ENCODE measurements at regions not wholly inside any gene's neighbourhood (a gene's known extent, or its start where the extent isn't known, plus 50 kb on each side); places are given as distances from the start of the nearest gene placed in this dataset.

GRCh38 chr17:77437747-77438146 is 297.0 kb downstream of the SEC14L1 start:
- peak; percentile 54 for FAIRE-seq
- no peak for DNase-seq (ENCODE audit: insufficient read length, low spot score)

GRCh38 chr17:77438241-77439188 is 297.7 kb downstream of the SEC14L1 start:
- FAIRE-seq: peak; percentile 80
- DNase-seq (ENCODE audit: insufficient read length, low spot score): no peak

GRCh38 chr17:77439189-77440018 is 298.6 kb downstream of the SEC14L1 start:
- FAIRE-seq: peak; percentile 11
- DNase-seq (ENCODE audit: insufficient read length, low spot score): no peak

- FAIRE-seq (no peak), DNase-seq (ENCODE audit: insufficient read length, low spot score) (no peak)
Observed at GRCh38 chr17:77440560-77440981, 299.8 kb downstream of the SEC14L1 start.

GRCh38 chr17:77441130-77441920 is 300.6 kb downstream of the SEC14L1 start:
- peak; percentile 60 for DNase-seq (ENCODE audit: insufficient read length, low spot score)
- FAIRE-seq: peak; percentile 100

- DNase-seq (ENCODE audit: insufficient read length, low spot score) (no peak), FAIRE-seq (no peak)
Observed at GRCh38 chr17:77441940-77442339, 301.2 kb downstream of the SEC14L1 start.

GRCh38 chr17:77442976-77443747 is 302.4 kb downstream of the SEC14L1 start:
- FAIRE-seq: peak; percentile 35
- no peak for DNase-seq (ENCODE audit: insufficient read length, low spot score)

GRCh38 chr17:77443748-77444260 is 303.0 kb downstream of the SEC14L1 start:
- FAIRE-seq (no peak), DNase-seq (ENCODE audit: insufficient read length, low spot score) (no peak)

GRCh38 chr17:77444628-77444983 is 303.8 kb downstream of the SEC14L1 start:
- DNase-seq (ENCODE audit: insufficient read length, low spot score): no peak
- FAIRE-seq: peak; percentile 93

- DNase-seq (ENCODE audit: insufficient read length, low spot score) (peak; percentile 61), FAIRE-seq (peak; percentile 99)
Observed at GRCh38 chr17:77444984-77445759, 304.4 kb downstream of the SEC14L1 start.

GRCh38 chr17:77445760-77446532 is 305.2 kb downstream of the SEC14L1 start:
- no peak for FAIRE-seq
- DNase-seq (ENCODE audit: insufficient read length, low spot score): no peak

GRCh38 chr17:77446940-77447634 is 306.3 kb downstream of the SEC14L1 start:
- DNase-seq (ENCODE audit: insufficient read length, low spot score): no peak
- no peak for FAIRE-seq

GRCh38 chr17:77449373-77449907 is 308.7 kb downstream of the SEC14L1 start:
- FAIRE-seq (no peak), DNase-seq (ENCODE audit: insufficient read length, low spot score) (no peak)

GRCh38 chr17:77449908-77450741 is 309.4 kb downstream of the SEC14L1 start:
- no peak for FAIRE-seq

GRCh38 chr17:77450742-77451244 is 310.0 kb downstream of the SEC14L1 start:
- FAIRE-seq: no peak
- DNase-seq (ENCODE audit: insufficient read length, low spot score): no peak

More at GRCh38 chr17:77449908-77450741, 309.4 kb downstream of the SEC14L1 start:
- DNase-seq (ENCODE audit: insufficient read length, low spot score): no peak

GRCh38 chr17:77451245-77451893 is 310.6 kb downstream of the SEC14L1 start:
- FAIRE-seq (peak; percentile 75), DNase-seq (ENCODE audit: insufficient read length, low spot score) (no peak)
